Endothelial cell of umbilical vein (primary cell): ENCODE measurements at regions not wholly inside any gene's neighbourhood (a gene's known extent, or its start where the extent isn't known, plus 50 kb on each side); places are given as distances from the start of the nearest gene placed in this dataset.

Source experiments
- BruUV-seq: library from RNA; stranded (reverse); fragments of 400-500 nt; replicated peaks from 2 replicates; lab custom pipeline; 2021; lab: Mats Ljungman, UMichigan
- CTCF ChIA-PET: fragments of 300-600, 350-600 bp; sonication (Branson Sonifier 250); formaldehyde crosslinking; loops from one replicate; lab custom pipeline; 2021; ENCODE audit warnings: antibody characterized with exemption, inconsistent platforms; lab: Charles Lee
- POLR2A ChIA-PET: fragments of 300-600, 350-600 bp; sonication (Branson Sonifier 250); formaldehyde crosslinking; loops from one replicate; lab custom pipeline; 2021; ENCODE audit warnings: antibody characterized with exemption, inconsistent platforms; lab: Charles Lee
- DNase-seq: peaks from one replicate; pipeline ENCODE4 v3.0.0-alpha.2; 2011; ENCODE audit warnings: low read depth, low spot score
- FAIRE-seq: peaks from 2 replicates; lab custom pipeline; 2011; peaks lifted over from hg19 to GRCh38; lab: Jason Lieb, UNC
- H2AFZ ChIP-seq: 2 replicates; pipeline ENCODE4 v1.6.0; 2012; ENCODE audit warnings: low read depth, low read length, control low read depth, inconsistent platforms
- H3K27ac ChIP-seq: 2 replicates; pipeline ENCODE4 v1.5.1; 2011; ENCODE audit warnings: low read depth, mild to moderate bottlenecking, control low read depth, low read length, moderate library complexity; ENCODE audit not compliant: insufficient read depth
- H3K27me3 ChIP-seq, 2 experiments: 2 replicates each; pipeline versions ENCODE4 v1.6.0 to v1.6.1; 2011; ENCODE audit warnings: low read length in 2 of 2, mixed read lengths in 1 of 2; ENCODE audit not compliant: control insufficient read depth in 2 of 2, insufficient read depth in 2 of 2
- H3K36me3 ChIP-seq, 2 experiments: 2 replicates in 1 of 2; 3 replicates in 1 of 2; pipeline ENCODE4 v1.5.1; 2011; ENCODE audit warnings: low read length in 2 of 2, mild to moderate bottlenecking in 1 of 2, moderate library complexity in 1 of 2; ENCODE audit not compliant: control insufficient read depth in 2 of 2, insufficient read depth in 2 of 2; ENCODE audit errors: extremely low read depth in 1 of 2
- H3K4me1 ChIP-seq: 3 replicates; pipeline ENCODE4 v1.5.1; 2011; ENCODE audit warnings: mild to moderate bottlenecking, low read length; ENCODE audit not compliant: control insufficient read depth, insufficient read depth; ENCODE audit errors: extremely low read depth
- H3K4me2 ChIP-seq: 2 replicates; pipeline ENCODE4 v1.6.1; 2011; ENCODE audit warnings: low read length, control low read depth, mixed read lengths; ENCODE audit not compliant: insufficient read depth
- H3K4me3 ChIP-seq, 3 experiments: fragments of 200-600 bp in 1 of 3; sonication (generic), shearing (Covaris generic) in 1 of 3; replicated peaks in 1 of 3; 2 replicates each; pipeline ENCODE4 v1.5.1; 2011 to 2016; ENCODE audit warnings: control low read depth in 3 of 3, low read length in 3 of 3, mild to moderate bottlenecking in 2 of 3, inconsistent platforms in 1 of 3, low read depth in 1 of 3, moderate library complexity in 1 of 3; ENCODE audit not compliant: insufficient read depth in 1 of 3
- H3K79me2 ChIP-seq: 2 replicates; pipeline ENCODE4 v1.6.0; 2012; ENCODE audit warnings: low read length, inconsistent platforms; ENCODE audit not compliant: control insufficient read depth, insufficient read depth
- H3K9ac ChIP-seq: replicated peaks from 2 replicates; pipeline ENCODE3; 2011; ENCODE audit warnings: low read length, control low read depth; ENCODE audit not compliant: insufficient read depth; ENCODE audit errors: extremely low read depth
- H3K9me1 ChIP-seq: replicated peaks from 3 replicates; pipeline ENCODE4 v1.6.0; 2011; ENCODE audit warnings: mild to moderate bottlenecking, low read length; ENCODE audit not compliant: control insufficient read depth, insufficient read depth; ENCODE audit errors: extremely low read depth
- H3K9me3 ChIP-seq: replicated peaks from 2 replicates; pipeline ENCODE4 v1.5.1; 2012; ENCODE audit warnings: low read length, inconsistent platforms; ENCODE audit not compliant: control insufficient read depth, insufficient read depth
- H4K20me1 ChIP-seq: replicated peaks from 2 replicates; pipeline ENCODE3; 2011; ENCODE audit warnings: mild to moderate bottlenecking, low read length; ENCODE audit not compliant: control insufficient read depth, insufficient read depth; ENCODE audit errors: extremely low read depth
- EZH2 ChIP-seq: IDR thresholded peaks from 2 replicates; pipeline ENCODE4 v1.6.1; 2012; ENCODE audit warnings: borderline replicate concordance, low read depth, mild to moderate bottlenecking, moderate library complexity, low read length, inconsistent platforms; ENCODE audit not compliant: severe bottlenecking
- GATA2 ChIP-seq: IDR thresholded peaks from 2 replicates; pipeline ENCODE4 v1.7.0; 2011; ENCODE audit warnings: low read depth, mild to moderate bottlenecking, moderate library complexity, mixed read lengths, low read length; ENCODE audit not compliant: insufficient read length, insufficient read depth
- JUN ChIP-seq: IDR thresholded peaks from 2 replicates; pipeline ENCODE4 v1.6.1; 2011; ENCODE audit warnings: borderline replicate concordance, low read depth; ENCODE audit not compliant: insufficient read length, insufficient read depth
- MAX ChIP-seq: IDR thresholded peaks from 2 replicates; pipeline ENCODE4 v1.6.1; 2011; ENCODE audit not compliant: insufficient read depth, insufficient read length
- POLR2A ChIP-seq: IDR thresholded peaks from 2 replicates; pipeline ENCODE4 v1.6.1; 2012; ENCODE audit warnings: low read depth, mild to moderate bottlenecking, control low read depth, low read length
- dilution Hi-C: fragments of 300-500 bp; cut with MboI; formaldehyde crosslinking; loops from one replicate; pipeline ENCODE4 v1.15.0; 2019; ENCODE audit warnings: low sequenced_read_pairs; ENCODE audit not compliant: extremely low pct_ligation_motif_present
- intact Hi-C: fragments of 100-400 bp; cut with micrococcal nuclease; formaldehyde crosslinking; loops from one replicate; pipeline ENCODE4 v1.10.0; 2022

- TF ChIP-seq EZH2 = no peak
- no peak for TF ChIP-seq JUN
- TF ChIP-seq MAX = no peak
- no peak for TF ChIP-seq POLR2A
- no peaks in the 10 kb centered on the region for H3K4me1 ChIP-seq
- no peak overlapping the region for H3K4me2 ChIP-seq
- H3K36me3 ChIP-seq = no peaks in the 10 kb centered on the region
- H3K9ac ChIP-seq = no peak overlapping the region
- H3K27me3 ChIP-seq = no peaks in the 10 kb centered on the region
- POLR2A ChIA-PET = no interaction called here
- intact Hi-C loops (no loop called here), dilution Hi-C loops (no loop called here)
- H4K20me1 ChIP-seq = no peaks in the 10 kb centered on the region
- no peaks in the 10 kb centered on the region for H3K9me1 ChIP-seq
- no peak overlapping the region for H3K4me3 ChIP-seq
- FAIRE-seq = no peak
- no peaks in the 10 kb centered on the region for H3K9me3 ChIP-seq
- no peak overlapping the region for H2AFZ ChIP-seq
- no TSS peak for BruUV-seq
- CTCF ChIA-PET = no interaction called here
- no peaks in the 10 kb centered on the region for H3K79me2 ChIP-seq
- no peak overlapping the region for H3K27ac ChIP-seq
- no peak for DNase-seq
These were observed 58.2 kb upstream of the PAPPA start for GRCh38 chr9:116095403-116095802.

- Histone ChIP-seq H3K4me2 (no peak overlapping the region), H2AFZ (no peak overlapping the region), H3K27me3 (no peaks in the 10 kb centered on the region), H3K4me1 (no peaks in the 10 kb centered on the region), H3K9me3 (no peaks in the 10 kb centered on the region), H3K27ac (no peak overlapping the region), H3K36me3 (no peaks in the 10 kb centered on the region), H4K20me1 (no peaks in the 10 kb centered on the region), H3K79me2 (no peaks in the 10 kb centered on the region), H3K9me1 (no peaks in the 10 kb centered on the region), H3K9ac (no peak overlapping the region), H3K4me3 (no peak overlapping the region)
- no peak for TF ChIP-seq GATA2
- no peak for TF ChIP-seq MAX
- ChIA-PET CTCF (no interaction called here), POLR2A (no interaction called here)
- BruUV-seq = no TSS peak
- intact Hi-C loops (no loop called here), dilution Hi-C loops (no loop called here)
- DNase-seq = no peak
- FAIRE-seq = no peak
These were observed 57.5 kb upstream of the PAPPA start for GRCh38 chr9:116096046-116096445.
